Muscle of leg (tissue), 3 donors: ENCODE measurements at regions not wholly inside any gene's neighbourhood (a gene's known extent, or its start where the extent isn't known, plus 50 kb on each side); places are given as distances from the start of the nearest gene placed in this dataset.
"Not testable (repeated sequence)": the region's sequence is repeated elsewhere in the genome, so short reads cannot be mapped to it uniquely, and the experiment has no call there.

ENCODE experiments used
- DNase-seq: peaks from one replicate; pipeline ENCODE4 v3.0.0; 2013
- H3K27ac ChIP-seq: one replicate; pipeline ENCODE4 v1.5.1; 2013; ENCODE audit warnings: mild to moderate bottlenecking, low read length, control low read depth
- H3K27me3 ChIP-seq: one replicate; pipeline ENCODE4 v1.6.1; 2013; ENCODE audit warnings: low read length; ENCODE audit not compliant: control insufficient read depth, insufficient read depth
- H3K36me3 ChIP-seq: one replicate; pipeline ENCODE4 v1.6.1; 2013; ENCODE audit warnings: low read length; ENCODE audit not compliant: control insufficient read depth, insufficient read depth
- H3K4me1 ChIP-seq: one replicate; pipeline ENCODE4 v1.6.1; 2013; ENCODE audit warnings: low read length; ENCODE audit not compliant: control insufficient read depth, insufficient read depth
- H3K4me3 ChIP-seq: one replicate; pipeline ENCODE4 v1.5.1; 2013; ENCODE audit warnings: low read length, control low read depth
- H3K9me3 ChIP-seq: replicated peaks from 2 replicates; pipeline ENCODE4 v1.6.1; 2013; ENCODE audit warnings: low read depth, low read length; ENCODE audit not compliant: control insufficient read depth
- WGBS: methylation state at CpG from one replicate; pipeline ENCODE4 v1.1.5; 2013; ENCODE audit warnings: missing lambda C conversion rate; ENCODE audit not compliant: insufficient coverage; 5-methylcytosine and 5-hydroxymethylcytosine counted together

- not testable (repeated sequence) for H3K9me3 ChIP-seq, DNase-seq, H3K4me3 ChIP-seq, H3K36me3 ChIP-seq, H3K27ac ChIP-seq, H3K4me1 ChIP-seq, H3K27me3 ChIP-seq
- WGBS, result no CpG with 5 or more reads among the region's 2 CpGs
Measured at GRCh38 chr2:187610450-187610849, 56.2 kb upstream of the TFPI start.

GRCh38 chr2:187612857-187613256 lies 58.6 kb upstream of the TFPI start:
- Histone ChIP-seq H3K27me3 (no peaks in the 10 kb centered on the region), H3K4me3 (no peak overlapping the region), H3K27ac (no peak overlapping the region), H3K4me1 (no peaks in the 10 kb centered on the region), H3K36me3 (no peaks in the 10 kb centered on the region), H3K9me3 (no peaks in the 10 kb centered on the region)
- DNase-seq, result no peak
- no CpG with 5 or more reads among the region's 1 CpG for WGBS

- DNase-seq, result no peak
- H3K27ac ChIP-seq, result no peak overlapping the region
- no peaks in the 10 kb centered on the region for H3K4me1 ChIP-seq
- H3K4me3 ChIP-seq, result no peak overlapping the region
- no peaks in the 10 kb centered on the region for H3K9me3 ChIP-seq
- H3K27me3 ChIP-seq, result no peaks in the 10 kb centered on the region
- WGBS, result no CpG with 5 or more reads among the region's 2 CpGs
- H3K36me3 ChIP-seq, result no peaks in the 10 kb centered on the region
Measured at GRCh38 chr2:187614756-187615155, 60.5 kb upstream of the TFPI start.

GRCh38 chr2:187615364-187615763 lies 61.1 kb upstream of the TFPI start:
- no CpG with 5 or more reads among the region's 4 CpGs for WGBS
- no peaks in the 10 kb centered on the region for H3K36me3 ChIP-seq
- H3K27me3 ChIP-seq, result no peaks in the 10 kb centered on the region
- H3K4me1 ChIP-seq, result no peaks in the 10 kb centered on the region
- H3K4me3 ChIP-seq, result no peak overlapping the region
- DNase-seq, result no peak
- H3K27ac ChIP-seq, result no peak overlapping the region
- H3K9me3 ChIP-seq, result no peaks in the 10 kb centered on the region

- no peak for DNase-seq
- H3K36me3 ChIP-seq, result no peaks in the 10 kb centered on the region
- H3K4me1 ChIP-seq, result no peaks in the 10 kb centered on the region
- no peak overlapping the region for H3K27ac ChIP-seq
- no peaks in the 10 kb centered on the region for H3K27me3 ChIP-seq
- H3K9me3 ChIP-seq, result no peaks in the 10 kb centered on the region
- no CpG with 5 or more reads among the region's 1 CpG for WGBS
- H3K4me3 ChIP-seq, result no peak overlapping the region
Measured at GRCh38 chr2:187615902-187616301, 61.7 kb upstream of the TFPI start.

- peak; percentile 34 for DNase-seq
Measured at GRCh38 chr2:187617120-187617519, 62.9 kb upstream of the TFPI start.

GRCh38 chr2:187617905-187618304 lies 63.7 kb upstream of the TFPI start:
- H3K4me3 ChIP-seq, result no peak overlapping the region
- no peaks in the 10 kb centered on the region for H3K27me3 ChIP-seq
- no peaks in the 10 kb centered on the region for H3K36me3 ChIP-seq
- DNase-seq, result peak; percentile 41
- H3K9me3 ChIP-seq, result no peaks in the 10 kb centered on the region
- no peak overlapping the region for H3K27ac ChIP-seq
- no peaks in the 10 kb centered on the region for H3K4me1 ChIP-seq

More at GRCh38 chr2:187617120-187617519, 62.9 kb upstream of the TFPI start:
- WGBS, result 100% methylated on average over 1 of the region's 3 CpGs
- Histone ChIP-seq H3K9me3 (no peaks in the 10 kb centered on the region), H3K4me1 (no peaks in the 10 kb centered on the region), H3K27me3 (no peaks in the 10 kb centered on the region), H3K36me3 (no peaks in the 10 kb centered on the region), H3K27ac (no peak overlapping the region), H3K4me3 (no peak overlapping the region)

- Histone ChIP-seq H3K4me3 (no peak overlapping the region), H3K36me3 (no peaks in the 10 kb centered on the region), H3K9me3 (no peaks in the 10 kb centered on the region), H3K27ac (no peak overlapping the region), H3K4me1 (no peaks in the 10 kb centered on the region), H3K27me3 (no peaks in the 10 kb centered on the region)
- DNase-seq, result peak; percentile 59
- WGBS, result no CpG with 5 or more reads among the region's 2 CpGs
Measured at GRCh38 chr2:187618813-187619212, 64.6 kb upstream of the TFPI start.

- no peaks in the 10 kb centered on the region for H3K36me3 ChIP-seq
- no peak overlapping the region for H3K27ac ChIP-seq
- H3K4me3 ChIP-seq, result no peak overlapping the region
- H3K4me1 ChIP-seq, result no peaks in the 10 kb centered on the region
- no peak for DNase-seq
- peaks cover 5% of the 10 kb centered on the region for H3K9me3 ChIP-seq
- no peaks in the 10 kb centered on the region for H3K27me3 ChIP-seq
- no CpG with 5 or more reads among the region's 3 CpGs for WGBS
Measured at GRCh38 chr2:187627153-187627552, 72.9 kb upstream of the TFPI start.

- H3K9me3 ChIP-seq, DNase-seq, H3K36me3 ChIP-seq, H3K4me3 ChIP-seq, H3K27me3 ChIP-seq, H3K4me1 ChIP-seq, H3K27ac ChIP-seq: not testable (repeated sequence)
- WGBS, result 97% methylated on average over 33 of the region's 53 CpGs
Measured at GRCh38 chr2:187636731-187637391, 82.6 kb upstream of the TFPI start.

GRCh38 chr2:187637392-187637740 lies 83.1 kb upstream of the TFPI start:
- not testable (repeated sequence) for DNase-seq, H3K27ac ChIP-seq, H3K9me3 ChIP-seq, H3K4me3 ChIP-seq, H3K4me1 ChIP-seq, H3K36me3 ChIP-seq, H3K27me3 ChIP-seq
- WGBS, result 97% methylated on average over 14 of the region's 19 CpGs
